ENCODE measurements at regions not wholly inside any gene's neighbourhood (a gene's known extent, or its start where the extent isn't known, plus 50 kb on each side); places are given as distances from the start of the nearest gene placed in this dataset.
"Not testable (repeated sequence)": the region's sequence is repeated elsewhere in the genome, so short reads cannot be mapped to it uniquely, and the experiment has no call there.

GRCh38 chr18:10350661-10351060 lies 103.8 kb upstream of the APCDD1 start:
- no peak for DNase-seq (ENCODE audit: low read depth in 2 of 2)

- no peak for DNase-seq (ENCODE audit: low read depth in 2 of 2)
These were observed 103.1 kb upstream of the APCDD1 start for GRCh38 chr18:10351219-10351818.

- no peak for DNase-seq (ENCODE audit: low read depth in 2 of 2)
These were observed 102.6 kb upstream of the APCDD1 start for GRCh38 chr18:10351858-10352257.

DNA sequence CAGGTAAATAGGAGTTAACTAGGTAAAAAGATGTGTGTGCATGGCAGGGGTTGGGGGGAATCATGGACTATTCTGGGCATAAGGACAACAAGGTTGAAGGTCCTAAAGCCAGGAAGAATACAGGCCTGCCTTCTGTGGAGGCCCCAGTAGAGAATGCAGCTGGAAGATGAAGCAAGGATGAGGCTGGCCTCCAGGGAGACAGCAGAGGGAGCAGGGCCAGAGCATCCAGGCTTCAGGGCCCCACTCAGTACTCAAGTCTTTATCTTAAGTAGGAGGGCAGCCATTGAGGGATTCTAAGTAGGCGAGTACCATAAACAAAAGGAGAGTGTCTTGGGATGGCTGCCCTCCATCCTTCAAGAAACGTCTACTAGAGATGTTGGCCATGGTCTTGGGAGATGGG lies 101.8 kb upstream of the APCDD1 start:
- DNase-seq (ENCODE audit: low read depth in 2 of 2) = no peak

DNA sequence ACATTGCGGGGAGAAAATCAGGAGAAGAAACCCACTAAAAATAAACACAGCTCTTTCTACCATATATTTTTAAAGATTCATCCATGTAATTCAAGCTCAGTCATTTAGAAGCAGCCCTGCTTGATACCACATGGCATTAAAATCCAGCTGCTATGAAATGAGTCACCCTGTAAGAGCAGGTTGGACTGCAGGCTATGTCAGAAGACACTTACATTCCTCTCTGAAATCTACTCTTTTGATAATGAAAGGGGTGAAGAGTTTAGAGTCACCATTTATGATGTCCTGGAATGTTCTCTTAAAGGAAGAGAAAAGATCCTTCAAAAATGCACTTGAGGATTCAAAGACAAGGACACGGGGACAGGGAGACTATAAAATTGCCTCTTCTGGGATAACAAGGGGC lies 100.6 kb upstream of the APCDD1 start:
- peak in 1 of 2 donors; percentile 5 for DNase-seq (ENCODE audit: low read depth in 2 of 2)

DNA sequence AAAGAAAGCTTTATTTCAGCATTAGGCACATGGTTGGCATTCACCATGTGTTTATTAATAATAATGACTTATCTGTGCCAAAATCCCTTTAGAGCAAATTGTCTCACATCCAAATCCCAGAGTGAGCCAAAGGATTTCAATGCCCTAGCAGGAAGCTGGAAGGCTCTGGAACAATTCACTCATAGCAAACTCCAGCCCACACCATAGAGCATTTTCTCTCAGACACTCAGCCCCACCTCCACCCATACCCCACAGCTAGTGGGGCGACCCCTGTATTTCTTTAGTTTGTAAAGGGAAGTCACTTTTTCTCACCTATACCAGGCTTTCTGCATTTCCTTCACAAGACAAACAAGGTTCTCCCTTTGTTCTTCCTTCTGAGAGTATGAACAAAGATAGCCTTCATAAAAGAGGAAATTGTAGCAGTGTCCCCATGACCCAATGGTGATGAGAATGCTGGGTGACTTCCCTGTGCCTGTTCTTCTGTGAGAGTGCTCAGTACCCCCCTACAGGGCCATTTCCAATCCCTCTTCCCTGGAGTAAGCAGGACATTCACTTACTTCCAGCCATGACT lies 100.1 kb upstream of the APCDD1 start:
- DNase-seq (ENCODE audit: low read depth in 2 of 2) = peak in 1 of 2 donors; percentile 16

DNA sequence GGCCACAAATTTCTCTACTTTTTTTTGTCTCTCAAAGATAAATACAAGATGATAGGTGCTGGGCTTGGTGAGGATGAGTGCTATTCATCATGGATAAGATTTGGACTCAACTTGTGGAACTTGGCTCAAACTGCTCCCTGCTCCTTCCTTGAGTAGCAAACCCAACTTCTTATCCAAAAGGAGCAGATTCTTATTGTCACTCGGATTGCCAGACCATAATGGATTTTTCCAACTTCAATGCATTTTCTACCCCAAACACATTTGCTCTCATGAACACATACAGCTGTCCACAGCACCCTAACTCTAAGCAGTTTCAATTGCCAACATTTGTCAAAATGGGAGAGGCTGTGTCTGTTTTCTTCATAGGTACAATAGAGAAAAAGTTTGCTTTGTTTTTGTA lies 99.5 kb upstream of the APCDD1 start:
- no peak for DNase-seq (ENCODE audit: low read depth in 2 of 2)

GRCh38 chr18:10356999-10357398 lies 97.4 kb upstream of the APCDD1 start:
- DNase-seq (ENCODE audit: low read depth in 2 of 2) = not testable (repeated sequence)

- DNase-seq (ENCODE audit: low read depth in 2 of 2) = no peak
These were observed 92.8 kb upstream of the APCDD1 start for GRCh38 chr18:10361660-10362059.

- DNase-seq (ENCODE audit: low read depth in 2 of 2) = no peak
These were observed 89.4 kb upstream of the APCDD1 start for GRCh38 chr18:10365021-10365500.

GRCh38 chr18:10365901-10366300 lies 88.5 kb upstream of the APCDD1 start:
- no peak for DNase-seq (ENCODE audit: low read depth in 2 of 2)

DNA sequence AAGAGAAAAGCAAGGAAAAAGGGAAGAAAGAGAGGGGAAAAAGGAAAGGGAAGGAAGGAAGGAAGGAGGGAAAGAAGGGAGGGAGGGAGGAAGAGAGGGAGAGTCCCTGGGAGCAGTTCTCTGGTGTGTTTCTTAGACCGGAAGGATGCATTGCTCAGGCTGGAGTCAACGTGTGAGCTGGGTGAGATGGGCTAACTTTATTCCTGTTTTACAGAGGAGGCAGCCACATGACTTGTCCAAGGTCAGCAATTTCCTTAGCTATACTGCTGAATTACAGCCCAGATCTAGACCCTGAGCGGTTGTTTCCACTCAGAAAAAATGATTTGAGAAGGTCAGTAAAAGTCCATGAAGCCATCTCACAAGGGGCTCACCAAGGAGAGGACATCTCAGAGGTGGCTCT lies 86.6 kb upstream of the APCDD1 start:
- DNase-seq (ENCODE audit: low read depth in 2 of 2) = no peak

GRCh38 chr18:10368456-10369453 lies 85.7 kb upstream of the APCDD1 start:
- no peak for DNase-seq (ENCODE audit: low read depth in 2 of 2)

DNA sequence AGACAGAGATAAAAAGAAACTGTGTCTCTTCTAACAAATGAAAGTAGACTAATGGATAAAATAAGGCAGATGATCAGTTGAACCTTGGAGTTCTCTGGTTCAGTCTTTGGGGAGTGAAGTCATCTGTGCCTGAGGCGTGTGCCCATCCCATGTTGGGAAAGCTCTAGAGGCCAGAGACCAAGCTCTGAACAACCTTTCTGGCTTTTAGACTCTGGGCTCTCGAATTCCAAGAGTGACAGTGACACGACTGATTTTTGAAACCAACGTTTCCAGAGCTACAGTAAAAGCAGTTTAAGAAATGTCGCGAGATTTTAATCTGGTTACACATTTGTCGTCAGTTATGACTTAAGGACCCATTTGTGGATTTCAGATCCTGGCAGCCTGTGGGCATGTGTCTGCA lies 83.7 kb upstream of the APCDD1 start:
- DNase-seq (ENCODE audit: low read depth in 2 of 2) = no peak

GRCh38 chr18:10371165-10371564 lies 83.3 kb upstream of the APCDD1 start:
- DNase-seq (ENCODE audit: low read depth in 2 of 2) = no peak

DNA sequence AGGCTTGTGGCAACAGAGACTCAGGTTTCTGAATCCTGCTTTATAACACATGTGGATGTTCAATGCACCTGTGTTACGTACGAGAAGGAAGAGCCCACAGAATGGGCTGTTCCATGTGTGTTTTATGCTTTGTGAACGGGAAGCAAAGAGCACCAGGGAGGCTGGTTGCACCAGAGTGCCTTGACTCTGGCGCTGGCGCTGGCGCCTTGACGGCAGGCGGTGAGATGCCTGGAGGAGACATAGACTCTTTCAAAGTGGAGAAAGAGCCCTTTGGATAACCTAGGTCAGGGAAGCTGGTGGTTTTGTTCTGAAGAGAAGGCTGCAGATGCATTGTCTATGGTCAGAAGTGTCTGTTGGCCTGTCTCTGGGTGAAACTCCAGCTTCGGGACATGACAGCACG lies 80.2 kb upstream of the APCDD1 start:
- DNase-seq (ENCODE audit: low read depth in 2 of 2) = no peak

- no peak for DNase-seq (ENCODE audit: low read depth in 2 of 2)
These were observed 79.7 kb upstream of the APCDD1 start for GRCh38 chr18:10374636-10375293.

DNA sequence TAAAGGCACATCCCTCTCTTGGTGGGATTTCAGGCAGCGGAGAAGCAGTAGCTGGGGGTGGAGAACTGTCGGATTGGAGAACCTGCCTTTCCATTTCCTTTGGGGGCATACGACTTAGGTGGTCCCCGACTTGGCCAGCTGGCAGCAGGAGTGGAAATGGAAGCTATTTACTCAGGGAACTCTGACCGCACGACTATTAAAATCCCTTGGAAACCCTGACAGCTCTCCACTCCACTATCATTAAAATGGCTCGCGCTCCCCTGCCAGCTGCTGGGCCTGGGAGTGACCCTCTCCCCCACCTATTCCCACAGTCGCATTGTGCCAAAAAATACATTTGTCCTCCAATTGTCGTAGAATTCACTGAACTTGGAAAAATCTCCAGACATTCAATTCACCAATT lies 77.7 kb upstream of the APCDD1 start:
- no peak for DNase-seq (ENCODE audit: low read depth in 2 of 2)

GRCh38 chr18:10377956-10378355 lies 76.5 kb upstream of the APCDD1 start:
- no peak for DNase-seq (ENCODE audit: low read depth in 2 of 2)

DNA sequence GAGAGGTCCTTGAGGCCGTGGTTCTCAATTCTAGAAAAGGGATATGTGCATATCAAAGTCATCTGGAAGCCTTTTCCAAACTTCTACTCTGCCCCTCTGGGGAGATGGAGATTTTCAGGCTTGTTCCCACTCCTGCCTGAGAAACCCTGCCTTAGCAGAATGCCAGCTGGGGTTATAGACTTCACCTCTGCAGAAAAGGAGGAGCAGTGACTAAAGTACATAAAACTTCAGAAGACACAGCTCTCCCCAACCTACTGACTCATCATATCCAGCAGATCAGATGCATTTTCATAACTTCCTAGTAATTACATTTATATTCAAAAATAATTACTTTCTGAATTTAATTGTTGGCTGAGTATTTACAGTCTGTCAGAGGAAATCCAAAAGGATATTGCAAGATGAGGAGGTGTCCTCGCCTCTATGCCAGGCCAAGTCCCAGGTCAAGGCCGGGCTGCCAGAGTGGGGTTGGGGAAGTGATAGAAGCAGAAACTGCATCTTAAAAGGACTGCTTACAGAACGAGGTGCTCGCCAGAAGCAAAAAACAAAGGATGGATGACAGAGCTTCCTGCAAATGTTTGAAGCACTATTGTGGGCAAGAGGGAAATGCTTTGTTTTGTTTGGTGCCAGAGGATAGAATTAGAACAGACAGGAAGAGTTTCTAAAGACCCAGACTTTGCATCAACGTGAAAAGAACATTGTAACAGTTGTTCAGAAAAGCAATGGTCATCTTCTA lies 75.6 kb upstream of the APCDD1 start:
- peak in 1 of 2 donors; percentile 36 for DNase-seq (ENCODE audit: low read depth in 2 of 2)

DNA sequence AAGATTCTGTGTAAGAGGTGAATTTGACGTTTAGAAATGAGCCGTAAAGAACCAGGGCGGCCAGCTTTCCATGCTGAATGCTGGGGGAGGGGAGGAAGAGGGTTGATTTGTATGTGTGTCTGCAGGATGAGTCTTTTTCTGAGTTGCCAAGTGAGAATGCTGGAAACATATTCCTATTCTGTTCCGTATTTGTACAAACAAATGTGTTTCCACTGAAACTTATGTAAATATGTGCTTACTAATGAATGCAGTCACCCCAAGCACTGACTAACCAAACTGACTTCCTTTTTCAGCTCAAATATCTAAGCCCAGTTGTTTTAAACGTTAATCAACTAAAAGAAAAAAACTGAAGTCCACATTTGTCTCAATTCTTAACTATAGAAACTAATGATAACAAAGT lies 74.9 kb upstream of the APCDD1 start:
- peak in 1 of 2 donors; percentile 2 for DNase-seq (ENCODE audit: low read depth in 2 of 2)

Measured in dermis microvascular lymphatic vessel endothelial cell (primary cell).